ENCODE measurements at regions not wholly inside any gene's neighbourhood (a gene's known extent, or its start where the extent isn't known, plus 50 kb on each side); places are given as distances from the start of the nearest gene placed in this dataset.

DNA sequence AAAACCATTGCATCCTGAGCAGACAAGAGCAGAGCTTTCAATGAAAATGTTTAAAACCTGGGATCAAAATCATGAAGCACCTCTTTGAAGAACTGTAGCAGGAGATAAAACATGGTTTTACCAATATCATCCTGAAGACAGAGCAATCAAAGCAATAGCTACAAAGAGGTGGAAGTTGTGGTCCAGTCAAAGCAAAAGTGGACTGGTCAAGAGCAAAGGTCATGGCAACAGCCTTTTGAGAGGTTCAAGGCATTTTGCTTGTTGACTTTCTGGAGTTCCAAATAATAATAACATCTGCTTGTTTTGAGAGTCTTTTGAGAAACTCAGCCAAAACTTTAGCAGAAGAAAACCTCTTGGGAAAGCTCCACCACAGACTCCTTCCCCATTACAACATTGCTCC is 893.9 kb upstream of the POT1 start:
- TF ChIP-seq, protein P1, sequence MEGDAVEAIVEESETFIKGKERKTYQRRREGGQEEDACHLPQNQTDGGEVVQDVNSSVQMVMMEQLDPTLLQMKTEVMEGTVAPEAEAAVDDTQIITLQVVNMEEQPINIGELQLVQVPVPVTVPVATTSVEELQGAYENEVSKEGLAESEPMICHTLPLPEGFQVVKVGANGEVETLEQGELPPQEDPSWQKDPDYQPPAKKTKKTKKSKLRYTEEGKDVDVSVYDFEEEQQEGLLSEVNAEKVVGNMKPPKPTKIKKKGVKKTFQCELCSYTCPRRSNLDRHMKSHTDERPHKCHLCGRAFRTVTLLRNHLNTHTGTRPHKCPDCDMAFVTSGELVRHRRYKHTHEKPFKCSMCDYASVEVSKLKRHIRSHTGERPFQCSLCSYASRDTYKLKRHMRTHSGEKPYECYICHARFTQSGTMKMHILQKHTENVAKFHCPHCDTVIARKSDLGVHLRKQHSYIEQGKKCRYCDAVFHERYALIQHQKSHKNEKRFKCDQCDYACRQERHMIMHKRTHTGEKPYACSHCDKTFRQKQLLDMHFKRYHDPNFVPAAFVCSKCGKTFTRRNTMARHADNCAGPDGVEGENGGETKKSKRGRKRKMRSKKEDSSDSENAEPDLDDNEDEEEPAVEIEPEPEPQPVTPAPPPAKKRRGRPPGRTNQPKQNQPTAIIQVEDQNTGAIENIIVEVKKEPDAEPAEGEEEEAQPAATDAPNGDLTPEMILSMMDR (IDR thresholded peaks at IDR 0.05) = no peak
- no peak for TF ChIP-seq POLR2A (IDR thresholded peaks at IDR 0.05)
